ENCODE measurements at regions not wholly inside any gene's neighbourhood (a gene's known extent, or its start where the extent isn't known, plus 50 kb on each side); places are given as distances from the start of the nearest gene placed in this dataset.

GRCh38 chr10:128859738-128860386, 607.2 kb upstream of the MGMT start:
- no peak for DNase-seq

- DNase-seq = no peak
These were observed 606.5 kb upstream of the MGMT start for GRCh38 chr10:128860574-128860973.

- no peak for DNase-seq
These were observed 605.8 kb upstream of the MGMT start for GRCh38 chr10:128861018-128861901.

GRCh38 chr10:128863411-128863810, 603.6 kb upstream of the MGMT start:
- no peak for DNase-seq

GRCh38 chr10:128863823-128864405, 603.1 kb upstream of the MGMT start:
- no peak for DNase-seq

GRCh38 chr10:128864554-128865295, 602.3 kb upstream of the MGMT start:
- no peak for DNase-seq

- no peak for DNase-seq
These were observed 601.4 kb upstream of the MGMT start for GRCh38 chr10:128865436-128866195.

- no peak for DNase-seq
These were observed 600.5 kb upstream of the MGMT start for GRCh38 chr10:128866551-128866950.

- no peak for DNase-seq
These were observed 599.8 kb upstream of the MGMT start for GRCh38 chr10:128867210-128867609.

- DNase-seq = no peak
These were observed 599.2 kb upstream of the MGMT start for GRCh38 chr10:128867819-128868218.

- DNase-seq = no peak
These were observed 598.6 kb upstream of the MGMT start for GRCh38 chr10:128868481-128868880.

- DNase-seq = no peak
These were observed 597.8 kb upstream of the MGMT start for GRCh38 chr10:128869101-128869749.

GRCh38 chr10:128870830-128871597, 596.0 kb upstream of the MGMT start:
- DNase-seq = no peak

- DNase-seq = no peak
These were observed 595.3 kb upstream of the MGMT start for GRCh38 chr10:128871671-128872231.

- DNase-seq = no peak
These were observed 593.5 kb upstream of the MGMT start for GRCh38 chr10:128873411-128874054.

- no peak for DNase-seq
These were observed 592.7 kb upstream of the MGMT start for GRCh38 chr10:128874331-128874730.

- DNase-seq = no peak
These were observed 591.9 kb upstream of the MGMT start for GRCh38 chr10:128875030-128875744.

GRCh38 chr10:128875956-128876736, 590.9 kb upstream of the MGMT start:
- no peak for DNase-seq
